ENCODE measurements at regions not wholly inside any gene's neighbourhood (a gene's known extent, or its start where the extent isn't known, plus 50 kb on each side); places are given as distances from the start of the nearest gene placed in this dataset.

GRCh38 chr5:73274881-73275663 is 102.1 kb downstream of the TMEM174 start:
- H3K4me2 ChIP-seq = peak overlapping the region; percentile 40; the same call in 1 of the 2 replicates
- ChIA-PET CTCF (interaction anchor here (0.7 to 2.3 kb wide), 5 partner anchors 8 to 180 kb away, joined by 3 to 5 read pairs (median 3); partner anchors contain the start of gene FOXD1), POLR2A (no interaction called here)
- no peak overlapping the region for H3K4me3 ChIP-seq (ENCODE audit: low read depth in 2 of 2, low read length in 1 of 2)
- WGBS (ENCODE audit: low lambda C conversion rate) = 61% methylated on average over 15 of the region's 15 CpGs
- no peaks in the 10 kb centered on the region for H3K27me3 ChIP-seq (ENCODE audit: insufficient read depth)
- no peak for TF ChIP-seq PBX3 (IDR thresholded peaks at IDR 0.05)
- no peak for TF ChIP-seq GABPA (IDR thresholded peaks at IDR 0.05; ENCODE audit: low read depth)
- no peak for TF ChIP-seq POLR2AphosphoS5 (IDR thresholded peaks at IDR 0.05; ENCODE audit: low read depth, low read length)
- TF ChIP-seq GATA2 (CRISPR knock-in tag; IDR thresholded peaks at IDR 0.05) = peak; percentile 29; the same call in 1 of the 2 replicates
- no peak for TF ChIP-seq RXRA (IDR thresholded peaks at IDR 0.05; ENCODE audit: borderline replicate concordance, low read depth)
- H3K4me1 ChIP-seq (ENCODE audit: control insufficient read depth in 1 of 2, insufficient read depth in 2 of 2, low read depth in 1 of 2, low read length in 1 of 2) = peaks cover 3 to 12% of the 10 kb centered on the region in 2 experiments; a peak in 2 of 4 replicates
- H3K36me3 ChIP-seq (replicated peaks in 1 of 2; ENCODE audit: control insufficient read depth in 1 of 2, insufficient read depth in 2 of 2, low read length in 1 of 2) = no peaks in the 10 kb centered on the region
- H3K9ac ChIP-seq = no peak overlapping the region
- H3K9me3 ChIP-seq = no peaks in the 10 kb centered on the region
- H3K79me2 ChIP-seq (ENCODE audit: insufficient read depth) = no peaks in the 10 kb centered on the region
- no peaks in the 10 kb centered on the region for H4K20me1 ChIP-seq (ENCODE audit: insufficient read depth)
- DNase-seq = no peak
- H3K27ac ChIP-seq (ENCODE audit: low read depth in 2 of 2, low read length in 1 of 2) = peak overlapping the region in 1 of 2 experiments; percentile 25; a peak in 3 of 4 replicates
- H2AFZ ChIP-seq (ENCODE audit: low read depth) = peak overlapping the region; percentile 52; the same call in 1 of the 2 replicates
- peaks cover 4% of the 10 kb centered on the region for H3F3A ChIP-seq (replicated peaks; ENCODE audit: insufficient read depth)
- H3K9me2 ChIP-seq = no peaks in the 10 kb centered on the region

- no peak overlapping the region for H3K27ac ChIP-seq (ENCODE audit: low read depth in 2 of 2, low read length in 1 of 2)
- peaks cover 3 to 12% of the 10 kb centered on the region in 2 experiments; a peak in 2 of 4 replicates for H3K4me1 ChIP-seq (ENCODE audit: control insufficient read depth in 1 of 2, insufficient read depth in 2 of 2, low read depth in 1 of 2, low read length in 1 of 2)
- H3K9ac ChIP-seq = no peak overlapping the region
- POLR2A ChIA-PET = no interaction called here
- no peaks in the 10 kb centered on the region for H3K79me2 ChIP-seq (ENCODE audit: insufficient read depth)
- H3K27me3 ChIP-seq (ENCODE audit: insufficient read depth) = no peaks in the 10 kb centered on the region
- H3K9me2 ChIP-seq = no peaks in the 10 kb centered on the region
- H2AFZ ChIP-seq (ENCODE audit: low read depth) = no peak overlapping the region
- peak overlapping the region; percentile 40; the same call in 1 of the 2 replicates for H3K4me2 ChIP-seq
- H3K36me3 ChIP-seq (replicated peaks in 1 of 2; ENCODE audit: control insufficient read depth in 1 of 2, insufficient read depth in 2 of 2, low read length in 1 of 2) = no peaks in the 10 kb centered on the region
- H3F3A ChIP-seq (replicated peaks; ENCODE audit: insufficient read depth) = peaks cover 4% of the 10 kb centered on the region
- CTCF ChIA-PET = interaction anchor here (1.1 to 2.3 kb wide), 2 partner anchors 72 to 180 kb away, joined by 3 to 5 read pairs; no protein-coding TSS in a partner anchor
- H3K9me3 ChIP-seq = no peaks in the 10 kb centered on the region
- no peak overlapping the region for H3K4me3 ChIP-seq (ENCODE audit: low read depth in 2 of 2, low read length in 1 of 2)
- H4K20me1 ChIP-seq (ENCODE audit: insufficient read depth) = no peaks in the 10 kb centered on the region
- no peak for DNase-seq
- WGBS (ENCODE audit: low lambda C conversion rate) = 86% methylated on average over 3 of the region's 3 CpGs
- TF ChIP-seq ZBTB33 (IDR thresholded peaks at IDR 0.05; ENCODE audit: borderline replicate concordance, low read depth) (no peak), FOXM1 (IDR thresholded peaks at IDR 0.05; ENCODE audit: low read depth) (no peak)
These were observed 101.1 kb downstream of the TMEM174 start for GRCh38 chr5:73274121-73274520.
